DOHH2 (cell line): ENCODE measurements at regions not wholly inside any gene's neighbourhood (a gene's known extent, or its start where the extent isn't known, plus 50 kb on each side); places are given as distances from the start of the nearest gene placed in this dataset.

Experiments
- CTCF ChIP-seq: fragments of 200-600 bp; sonication (generic); IDR thresholded peaks from one replicate; pipeline ENCODE4 v1.5.1; 2014; ENCODE audit warnings: antibody characterized with exemption, mild to moderate bottlenecking, low read depth, low read length; ENCODE audit not compliant: poor library complexity, severe bottlenecking
- EZH2phosphoT487 ChIP-seq: fragments of 200-600 bp; sonication (generic); IDR thresholded peaks from 2 replicates; pipeline ENCODE4 v1.6.1; 2017; ENCODE audit warnings: borderline replicate concordance, mild to moderate bottlenecking, antibody characterized with exemption, low read length, moderate library complexity, mixed read lengths

GRCh38 chr20:54711071-54711470, 235.7 kb downstream of the DOK5 start:
- TF ChIP-seq CTCF, result no peak
- TF ChIP-seq EZH2phosphoT487, result no peak
